PC-9 (cell line): ENCODE measurements at regions not wholly inside any gene's neighbourhood (a gene's known extent, or its start where the extent isn't known, plus 50 kb on each side); places are given as distances from the start of the nearest gene placed in this dataset.

ENCODE experiments used
- BruUV-seq: library from RNA; stranded (reverse); fragments of 400-500 nt; replicated peaks from 2 replicates; lab custom pipeline; 2021; lab: Mats Ljungman, UMichigan
- CTCF ChIA-PET: fragments of 300-600 bp; sonication (Branson Sonifier 250); formaldehyde crosslinking; loops from one replicate; lab custom pipeline; 2022; ENCODE audit warnings: antibody characterized with exemption; lab: Charles Lee
- POLR2A ChIA-PET: fragments of 300-600 bp; sonication (Branson Sonifier 250); formaldehyde crosslinking; loops from one replicate; lab custom pipeline; 2022; ENCODE audit warnings: antibody characterized with exemption; ENCODE audit not compliant: unreplicated experiment; lab: Charles Lee
- DNase-seq, 2 experiments: peaks; one replicate each; pipeline versions ENCODE4 v3.0.0 to v3.0.0-alpha.2; 2015 to 2022; ENCODE audit warnings: mixed read lengths in 1 of 2
- H2AFZ ChIP-seq: fragments of 200-600 bp; sonication (generic); 2 replicates; pipeline ENCODE4 v1.8.1; 2017; ENCODE audit warnings: antibody characterized with exemption
- H3F3A ChIP-seq: fragments of 200-600 bp; sonication (generic); 2 replicates; pipeline ENCODE4 v1.8.1; 2017; ENCODE audit warnings: antibody characterized with exemption, mild to moderate bottlenecking, low read depth; ENCODE audit not compliant: insufficient read depth
- H3K27ac ChIP-seq: fragments of 200-600 bp; sonication (generic); 2 replicates; pipeline ENCODE4 v1.6.1; 2016; ENCODE audit warnings: mixed run types
- H3K27me3 ChIP-seq: fragments of 200-600 bp; sonication (generic); 2 replicates; pipeline ENCODE4 v1.6.1; 2016; ENCODE audit warnings: low read depth, mixed run types; ENCODE audit not compliant: insufficient read depth
- H3K36me3 ChIP-seq: fragments of 200-600 bp; sonication (generic); 2 replicates; pipeline ENCODE4 v1.6.1; 2016; ENCODE audit warnings: low read depth, mixed run types
- H3K4me1 ChIP-seq: fragments of 200-600 bp; sonication (generic); replicated peaks from 2 replicates; pipeline ENCODE4 v1.6.1; 2016; ENCODE audit warnings: mixed run types; ENCODE audit not compliant: insufficient read depth
- H3K4me2 ChIP-seq: fragments of 200-600 bp; sonication (generic); 2 replicates; pipeline ENCODE4 v1.6.1; 2017; ENCODE audit warnings: mixed run types
- H3K4me3 ChIP-seq: fragments of 200-600 bp; sonication (generic); 2 replicates; pipeline ENCODE4 v1.6.1; 2016; ENCODE audit warnings: mixed run types
- H3K79me2 ChIP-seq: fragments of 200-600 bp; sonication (generic); 2 replicates; pipeline ENCODE4 v1.6.1; 2017; ENCODE audit warnings: low read depth, mixed run types
- H3K9me2 ChIP-seq: fragments of 200-600 bp; sonication (generic); 2 replicates; pipeline ENCODE4 v1.8.1; 2017; ENCODE audit warnings: mild to moderate bottlenecking; ENCODE audit not compliant: insufficient read depth
- H3K9me3 ChIP-seq: fragments of 200-600 bp; sonication (generic); 2 replicates; pipeline ENCODE4 v1.8.1; 2016; ENCODE audit warnings: low read depth; ENCODE audit not compliant: insufficient read depth
- H4K20me1 ChIP-seq: fragments of 200-600 bp; sonication (generic); 2 replicates; pipeline ENCODE4 v1.8.1; 2017; ENCODE audit not compliant: insufficient read depth
- CTCF ChIP-seq: fragments of 200-600 bp; sonication (generic); conservative IDR thresholded peaks from 2 replicates; pipeline ENCODE4 v1.6.1; 2017; ENCODE audit warnings: mixed run types, antibody characterized with exemption, mild to moderate bottlenecking, moderate library complexity
- EZH2 ChIP-seq: fragments of 200-600 bp; sonication (generic); IDR thresholded peaks from 2 replicates; pipeline ENCODE4 v1.8.0; 2017; ENCODE audit warnings: antibody characterized with exemption, low read depth
- intact Hi-C: fragments of 100-400 bp; cut with micrococcal nuclease; formaldehyde crosslinking; loops from one replicate; pipeline ENCODE4 v1.10.0; 2022; ENCODE audit not compliant: unreplicated experiment

GRCh38 chr4:57679969-57680368, 569.8 kb upstream of the IGFBP7 start:
- ChIA-PET CTCF (no interaction called here), POLR2A (no interaction called here)
- TF ChIP-seq EZH2 (no peak), CTCF (no peak)

GRCh38 chr4:57676394-57676793, 566.2 kb upstream of the IGFBP7 start:
- no peak overlapping the region for H2AFZ ChIP-seq
- no peaks in the 10 kb centered on the region for H3K79me2 ChIP-seq
- no peaks in the 10 kb centered on the region for H4K20me1 ChIP-seq
- H3K36me3 ChIP-seq, result no peaks in the 10 kb centered on the region
- TF ChIP-seq EZH2 (no peak), CTCF (no peak)
- no peak overlapping the region for H3K4me2 ChIP-seq
- DNase-seq, result no peak
- intact Hi-C loops, result no loop called here
- ChIA-PET CTCF (no interaction called here), POLR2A (no interaction called here)
- no TSS peak for BruUV-seq
- H3K4me3 ChIP-seq, result no peak overlapping the region
- H3F3A ChIP-seq, result no peaks in the 10 kb centered on the region
- no peak overlapping the region for H3K27ac ChIP-seq
- H3K4me1 ChIP-seq, result no peaks in the 10 kb centered on the region
- H3K27me3 ChIP-seq, result no peaks in the 10 kb centered on the region
- no peaks in the 10 kb centered on the region for H3K9me3 ChIP-seq
- H3K9me2 ChIP-seq, result no peaks in the 10 kb centered on the region

More at GRCh38 chr4:57679969-57680368, 569.8 kb upstream of the IGFBP7 start:
- no peak for DNase-seq
- no peaks in the 10 kb centered on the region for H3K9me3 ChIP-seq
- intact Hi-C loops, result no loop called here
- H3K27ac ChIP-seq, result no peak overlapping the region
- no peaks in the 10 kb centered on the region for H3K79me2 ChIP-seq
- H3F3A ChIP-seq, result no peaks in the 10 kb centered on the region
- no peaks in the 10 kb centered on the region for H3K27me3 ChIP-seq
- no peak overlapping the region for H2AFZ ChIP-seq
- no peaks in the 10 kb centered on the region for H3K4me1 ChIP-seq
- no peaks in the 10 kb centered on the region for H4K20me1 ChIP-seq
- BruUV-seq, result no TSS peak
- H3K9me2 ChIP-seq, result no peaks in the 10 kb centered on the region
- no peak overlapping the region for H3K4me3 ChIP-seq
- no peaks in the 10 kb centered on the region for H3K36me3 ChIP-seq
- no peak overlapping the region for H3K4me2 ChIP-seq

- Histone ChIP-seq H3K4me2 (no peak overlapping the region), H3K79me2 (no peaks in the 10 kb centered on the region), H3K4me3 (no peak overlapping the region), H3F3A (no peaks in the 10 kb centered on the region), H3K27me3 (no peaks in the 10 kb centered on the region), H3K4me1 (no peaks in the 10 kb centered on the region), H3K9me3 (no peaks in the 10 kb centered on the region), H3K9me2 (no peaks in the 10 kb centered on the region), H3K27ac (no peak overlapping the region), H2AFZ (no peak overlapping the region), H3K36me3 (no peaks in the 10 kb centered on the region), H4K20me1 (no peaks in the 10 kb centered on the region)
- BruUV-seq, result no TSS peak
- no peak for TF ChIP-seq EZH2
- DNase-seq, result no peak
- intact Hi-C loops, result no loop called here
- CTCF ChIA-PET, result no interaction called here
- POLR2A ChIA-PET, result no interaction called here
Measured at GRCh38 chr4:57672846-57673433, 562.8 kb upstream of the IGFBP7 start.

- POLR2A ChIA-PET, result no interaction called here
- no peak overlapping the region for H3K4me2 ChIP-seq
- H4K20me1 ChIP-seq, result no peaks in the 10 kb centered on the region
- CTCF ChIA-PET, result no interaction called here
- no peaks in the 10 kb centered on the region for H3K9me2 ChIP-seq
- no peak for DNase-seq
- no peak overlapping the region for H3K4me3 ChIP-seq
- no peak overlapping the region for H2AFZ ChIP-seq
- H3K36me3 ChIP-seq, result no peaks in the 10 kb centered on the region
- H3F3A ChIP-seq, result no peaks in the 10 kb centered on the region
- no peaks in the 10 kb centered on the region for H3K9me3 ChIP-seq
- no peaks in the 10 kb centered on the region for H3K79me2 ChIP-seq
- no peaks in the 10 kb centered on the region for H3K4me1 ChIP-seq
- no peak overlapping the region for H3K27ac ChIP-seq
- H3K27me3 ChIP-seq, result no peaks in the 10 kb centered on the region
- no peak for TF ChIP-seq CTCF
- TF ChIP-seq EZH2, result no peak
- intact Hi-C loops, result no loop called here
- no TSS peak for BruUV-seq
Measured at GRCh38 chr4:57668621-57669020, 558.4 kb upstream of the IGFBP7 start.
